CD14-positive monocyte (primary cell): ENCODE measurements at regions not wholly inside any gene's neighbourhood (a gene's known extent, or its start where the extent isn't known, plus 50 kb on each side); places are given as distances from the start of the nearest gene placed in this dataset.
"Not testable (repeated sequence)": the region's sequence is repeated elsewhere in the genome, so short reads cannot be mapped to it uniquely, and the experiment has no call there.

ENCODE experiments used
- DNase-seq, 3 donors: peaks; one replicate each; pipeline ENCODE4 v3.0.0-alpha.2; 2011 to 2022
- H2AFZ ChIP-seq: 2 replicates; pipeline ENCODE4 v1.6.0; 2012; ENCODE audit warnings: mild to moderate bottlenecking, low read depth, low read length, inconsistent platforms; ENCODE audit not compliant: insufficient read depth, poor library complexity, severe bottlenecking
- H3K27ac ChIP-seq, 2 donors: 1 replicate in 1 of 2; 2 replicates in 1 of 2; pipeline ENCODE4 v1.5.1; 2012 to 2013; ENCODE audit warnings: low read length in 2 of 2, control low read depth in 1 of 2, inconsistent platforms in 1 of 2, low read depth in 1 of 2, mild to moderate bottlenecking in 1 of 2
- H3K27me3 ChIP-seq, 2 donors: one replicate each; pipeline versions ENCODE4 v1.6.0 to v1.6.1; 2011 to 2013; ENCODE audit warnings: low read length in 2 of 2; ENCODE audit not compliant: control insufficient read depth in 2 of 2, insufficient read depth in 2 of 2
- H3K36me3 ChIP-seq, 2 donors: replicated peaks in 1 of 2; 1 replicate in 1 of 2; 2 replicates in 1 of 2; pipeline versions ENCODE4 v1.5.1 to v1.6.1; 2012 to 2013; ENCODE audit warnings: low read length in 2 of 2, control low read depth in 1 of 2, inconsistent platforms in 1 of 2, mild to moderate bottlenecking in 1 of 2; ENCODE audit not compliant: insufficient read depth in 2 of 2, control insufficient read depth in 1 of 2
- H3K4me1 ChIP-seq, 2 donors: 1 replicate in 1 of 2; 2 replicates in 1 of 2; pipeline versions ENCODE4 v1.5.1 to v1.6.1; 2012 to 2013; ENCODE audit warnings: low read length in 2 of 2, control low read depth in 1 of 2, inconsistent platforms in 1 of 2, mild to moderate bottlenecking in 1 of 2, moderate library complexity in 1 of 2; ENCODE audit not compliant: insufficient read depth in 2 of 2, control insufficient read depth in 1 of 2
- H3K4me2 ChIP-seq: replicated peaks from 2 replicates; pipeline ENCODE3; 2012; ENCODE audit warnings: low read length, moderate library complexity, mild to moderate bottlenecking; ENCODE audit not compliant: poor library complexity, severe bottlenecking; ENCODE audit errors: extremely low read depth
- H3K4me3 ChIP-seq, 3 experiments: fragments of 200-600 bp in 1 of 3; sonication (generic) in 1 of 3; replicated peaks in 1 of 3; 1 replicate in 2 of 3; 2 replicates in 1 of 3; pipeline ENCODE4 v1.5.1; 2011 to 2013; ENCODE audit warnings: low read length in 3 of 3, mild to moderate bottlenecking in 3 of 3, control low read depth in 2 of 3, low read depth in 2 of 3, inconsistent platforms in 1 of 3, moderate library complexity in 1 of 3
- H3K79me2 ChIP-seq: 2 replicates; pipeline ENCODE4 v1.6.0; 2012; ENCODE audit warnings: mild to moderate bottlenecking, control low read depth, inconsistent platforms, low read length, moderate library complexity; ENCODE audit not compliant: insufficient read depth
- H3K9ac ChIP-seq: 2 replicates; pipeline ENCODE4 v1.6.0; 2017; ENCODE audit warnings: low read length, mild to moderate bottlenecking; ENCODE audit not compliant: insufficient read depth, poor library complexity, severe bottlenecking
- H3K9me3 ChIP-seq, 2 donors: replicated peaks in 1 of 2; 1 replicate in 1 of 2; 2 replicates in 1 of 2; pipeline versions ENCODE4 v1.5.1 to v1.6.1; 2012 to 2013; ENCODE audit warnings: low read length in 2 of 2, control low read depth in 1 of 2; ENCODE audit not compliant: control insufficient read depth in 1 of 2, insufficient read depth in 1 of 2
- H4K20me1 ChIP-seq: 2 replicates; pipeline ENCODE4 v1.6.0; 2012; ENCODE audit warnings: mild to moderate bottlenecking, low read length, control low read depth, moderate library complexity; ENCODE audit not compliant: insufficient read depth
- H3K27ac Mint-ChIP-seq, 7 donors: one replicate each; pipeline ENCODE4 v1.8.0; 2020; ENCODE audit warnings: mild to moderate bottlenecking in 7 of 7, mixed read lengths in 7 of 7, moderate library complexity in 6 of 7, inconsistent platforms in 2 of 7
- H3K27me3 Mint-ChIP-seq, 3 donors: one replicate each; pipeline ENCODE4 v1.8.0; 2021 to 2022; ENCODE audit warnings: low read depth in 3 of 3, mild to moderate bottlenecking in 3 of 3, mixed read lengths in 3 of 3, moderate library complexity in 3 of 3, inconsistent platforms in 1 of 3
- H3K36me3 Mint-ChIP-seq, 2 donors: one replicate each; pipeline ENCODE4 v1.8.0; 2020; ENCODE audit warnings: mixed read lengths in 2 of 2, inconsistent platforms in 1 of 2, mild to moderate bottlenecking in 1 of 2
- H3K4me1 Mint-ChIP-seq: one replicate; pipeline ENCODE4 v1.8.0; 2020; ENCODE audit warnings: mild to moderate bottlenecking, mixed read lengths
- H3K4me3 Mint-ChIP-seq, 2 donors: one replicate each; pipeline ENCODE4 v1.8.0; 2020; ENCODE audit warnings: mild to moderate bottlenecking in 2 of 2, mixed read lengths in 2 of 2, moderate library complexity in 1 of 2
- H3K9me3 Mint-ChIP-seq, 7 donors: one replicate each; pipeline ENCODE4 v1.8.0; 2020 to 2022; ENCODE audit warnings: mixed read lengths in 7 of 7, mild to moderate bottlenecking in 6 of 7, moderate library complexity in 6 of 7, inconsistent platforms in 2 of 7
- WGBS: methylation state at CpG from one replicate; pipeline ENCODE4 v1.1.5; 2013; ENCODE audit warnings: missing lambda C conversion rate; ENCODE audit not compliant: insufficient coverage; 5-methylcytosine and 5-hydroxymethylcytosine counted together
- intact Hi-C, 2 donors: fragments of 100-400 bp; cut with micrococcal nuclease; formaldehyde crosslinking; loops; one replicate each; pipeline versions ENCODE4 v1.15.0 to v1.15.1; 2023
- TF ChIP-seq, protein P1 (sequence below): fragments of 200-600 bp; IDR thresholded peaks from one replicate; pipeline ENCODE4 v1.8.0; 2022; ENCODE audit warnings: antibody characterized with exemption, mild to moderate bottlenecking

DNA sequence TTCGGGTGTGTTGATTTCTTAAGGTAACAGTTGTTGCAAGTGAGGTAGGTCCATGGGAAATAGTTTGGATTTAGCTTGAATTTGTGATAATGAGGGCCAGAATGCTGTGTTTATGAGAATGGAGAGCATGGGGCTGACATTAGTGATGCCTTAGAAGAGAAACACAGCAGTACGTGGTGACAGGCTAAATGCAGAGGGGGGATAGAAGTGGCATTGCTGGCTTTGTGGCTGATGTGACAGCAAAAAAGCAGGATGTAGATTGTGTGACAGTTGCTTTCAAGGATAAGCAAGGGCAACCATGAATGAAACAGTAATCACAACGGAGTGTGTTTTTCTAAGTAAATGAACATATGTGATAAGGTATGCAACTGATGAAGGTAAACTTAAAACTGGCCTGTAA, 103.4 kb upstream of the SGCD start:
- Mint-ChIP-seq H3K36me3 (no peaks in the 10 kb centered on the region), H3K27me3 (no peaks in the 10 kb centered on the region), H3K4me3 (no peak overlapping the region), H3K27ac (no peak overlapping the region), H3K4me1 (no peaks in the 10 kb centered on the region), H3K9me3 (peaks cover 0 to 2% (median 0%) of the 10 kb centered on the region in 7 donors)
- Histone ChIP-seq H4K20me1 (no peaks in the 10 kb centered on the region), H3K27me3 (no peaks in the 10 kb centered on the region), H3K36me3 (no peaks in the 10 kb centered on the region), H3K4me2 (no peak overlapping the region), H3K4me3 (no peak overlapping the region), H3K27ac (no peak overlapping the region), H2AFZ (no peak overlapping the region), H3K9me3 (no peaks in the 10 kb centered on the region), H3K9ac (no peak overlapping the region), H3K79me2 (no peaks in the 10 kb centered on the region), H3K4me1 (no peaks in the 10 kb centered on the region)
- WGBS, result 81% methylated on average over 2 of the region's 3 CpGs
- DNase-seq, result no peak
- TF ChIP-seq, protein P1, sequence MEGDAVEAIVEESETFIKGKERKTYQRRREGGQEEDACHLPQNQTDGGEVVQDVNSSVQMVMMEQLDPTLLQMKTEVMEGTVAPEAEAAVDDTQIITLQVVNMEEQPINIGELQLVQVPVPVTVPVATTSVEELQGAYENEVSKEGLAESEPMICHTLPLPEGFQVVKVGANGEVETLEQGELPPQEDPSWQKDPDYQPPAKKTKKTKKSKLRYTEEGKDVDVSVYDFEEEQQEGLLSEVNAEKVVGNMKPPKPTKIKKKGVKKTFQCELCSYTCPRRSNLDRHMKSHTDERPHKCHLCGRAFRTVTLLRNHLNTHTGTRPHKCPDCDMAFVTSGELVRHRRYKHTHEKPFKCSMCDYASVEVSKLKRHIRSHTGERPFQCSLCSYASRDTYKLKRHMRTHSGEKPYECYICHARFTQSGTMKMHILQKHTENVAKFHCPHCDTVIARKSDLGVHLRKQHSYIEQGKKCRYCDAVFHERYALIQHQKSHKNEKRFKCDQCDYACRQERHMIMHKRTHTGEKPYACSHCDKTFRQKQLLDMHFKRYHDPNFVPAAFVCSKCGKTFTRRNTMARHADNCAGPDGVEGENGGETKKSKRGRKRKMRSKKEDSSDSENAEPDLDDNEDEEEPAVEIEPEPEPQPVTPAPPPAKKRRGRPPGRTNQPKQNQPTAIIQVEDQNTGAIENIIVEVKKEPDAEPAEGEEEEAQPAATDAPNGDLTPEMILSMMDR, result no peak
- intact Hi-C loops, result no loop called here

DNA sequence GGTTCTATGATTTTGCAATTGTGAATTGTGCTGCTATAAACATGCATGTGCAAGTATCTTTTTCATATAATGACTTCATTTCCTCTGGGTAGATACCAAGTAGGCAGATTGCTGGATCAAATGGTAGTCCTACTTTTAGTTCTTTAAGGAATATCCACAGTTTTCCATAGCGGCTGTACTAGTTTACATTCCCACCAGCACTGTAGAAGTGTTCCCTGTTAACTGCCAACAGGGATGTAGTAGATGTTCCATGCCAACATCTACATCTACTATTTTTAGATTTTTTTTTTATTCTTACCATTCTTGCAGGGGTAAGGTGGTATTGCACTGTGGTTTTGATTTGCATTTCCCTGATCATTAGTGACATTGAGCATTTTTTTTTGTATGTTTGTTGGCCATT, 100.5 kb upstream of the SGCD start:
- H3K9ac ChIP-seq, H3K27me3 Mint-ChIP-seq, H3K4me3 Mint-ChIP-seq, H4K20me1 ChIP-seq, H3K4me1 Mint-ChIP-seq, H3K27me3 ChIP-seq, H3K4me2 ChIP-seq, H3K79me2 ChIP-seq, intact Hi-C loops, H3K36me3 ChIP-seq, H3K27ac Mint-ChIP-seq, H3K36me3 Mint-ChIP-seq, H3K27ac ChIP-seq, DNase-seq, H3K4me3 ChIP-seq, H2AFZ ChIP-seq, H3K4me1 ChIP-seq: not testable (repeated sequence)
- peaks cover 4 to 12% of the 10 kb centered on the region in 2 donors for H3K9me3 ChIP-seq
- no CpG with 5 or more reads among the region's 1 CpG for WGBS
- H3K9me3 Mint-ChIP-seq, result peaks cover 0 to 14% (median 2%) of the 10 kb centered on the region in 7 donors
